Fibroblast of lung (primary cell): ENCODE measurements at regions not wholly inside any gene's neighbourhood (a gene's known extent, or its start where the extent isn't known, plus 50 kb on each side); places are given as distances from the start of the nearest gene placed in this dataset.

Experiments
- EZH2 ChIP-seq: IDR thresholded peaks from 2 replicates; pipeline ENCODE4 v1.5.1; 2012; ENCODE audit warnings: low read length, control low read depth, mild to moderate bottlenecking; ENCODE audit errors: missing control alignments
- TF ChIP-seq, protein P1 (sequence below), 2 donors: IDR thresholded peaks in 1 of 2; conservative IDR thresholded peaks in 1 of 2; 1 replicate in 1 of 2; 2 replicates in 1 of 2; pipeline ENCODE4 v1.5.1; 2011 to 2012; ENCODE audit warnings: low read length in 2 of 2, control low read depth in 1 of 2, inconsistent platforms in 1 of 2, low read depth in 1 of 2, mild to moderate bottlenecking in 1 of 2

DNA sequence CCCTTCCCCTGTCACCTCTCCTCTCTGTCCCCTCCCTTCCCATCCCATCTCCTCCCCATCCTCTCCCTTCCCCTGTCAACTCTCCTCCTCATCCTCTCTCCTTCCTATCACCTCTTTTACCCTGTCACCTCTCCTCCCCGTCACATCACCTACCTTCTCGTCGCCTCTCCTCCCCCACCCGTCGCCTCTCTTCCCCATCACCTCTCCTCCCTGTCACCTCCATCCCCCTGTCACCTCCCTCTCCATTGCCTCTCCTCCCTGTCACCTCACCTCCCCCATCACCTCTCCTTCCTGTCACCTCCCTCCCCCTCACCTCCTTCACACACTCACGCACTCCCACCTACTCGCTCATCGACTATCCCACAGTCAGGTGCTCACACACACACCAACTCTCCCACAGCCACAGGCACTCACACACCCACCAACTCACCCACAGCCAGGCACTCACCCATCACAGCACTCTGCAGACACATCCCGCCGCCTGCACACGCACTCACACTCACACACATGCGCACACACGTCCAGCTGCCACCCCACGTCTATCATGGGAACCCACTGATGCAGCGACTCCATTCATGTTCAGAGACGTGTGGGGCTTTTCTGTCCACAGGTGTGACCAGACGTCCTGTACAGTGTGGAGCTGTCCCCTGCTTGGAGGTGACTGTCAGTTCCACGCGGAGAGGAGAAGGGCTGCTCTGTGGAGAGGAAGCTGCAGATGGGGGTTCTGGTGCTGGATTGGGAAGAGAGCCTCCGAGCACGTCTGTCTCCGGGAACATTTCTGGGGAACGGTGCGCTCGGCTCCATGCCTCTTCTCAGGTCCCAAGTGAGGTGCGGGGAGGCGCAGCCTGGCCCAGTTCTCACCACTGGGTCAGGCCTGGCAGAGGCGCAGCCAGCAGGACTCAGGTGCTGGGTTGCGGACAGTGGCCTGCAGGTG is 184.3 kb downstream of the TTLL2 start:
- TF ChIP-seq, protein P1, sequence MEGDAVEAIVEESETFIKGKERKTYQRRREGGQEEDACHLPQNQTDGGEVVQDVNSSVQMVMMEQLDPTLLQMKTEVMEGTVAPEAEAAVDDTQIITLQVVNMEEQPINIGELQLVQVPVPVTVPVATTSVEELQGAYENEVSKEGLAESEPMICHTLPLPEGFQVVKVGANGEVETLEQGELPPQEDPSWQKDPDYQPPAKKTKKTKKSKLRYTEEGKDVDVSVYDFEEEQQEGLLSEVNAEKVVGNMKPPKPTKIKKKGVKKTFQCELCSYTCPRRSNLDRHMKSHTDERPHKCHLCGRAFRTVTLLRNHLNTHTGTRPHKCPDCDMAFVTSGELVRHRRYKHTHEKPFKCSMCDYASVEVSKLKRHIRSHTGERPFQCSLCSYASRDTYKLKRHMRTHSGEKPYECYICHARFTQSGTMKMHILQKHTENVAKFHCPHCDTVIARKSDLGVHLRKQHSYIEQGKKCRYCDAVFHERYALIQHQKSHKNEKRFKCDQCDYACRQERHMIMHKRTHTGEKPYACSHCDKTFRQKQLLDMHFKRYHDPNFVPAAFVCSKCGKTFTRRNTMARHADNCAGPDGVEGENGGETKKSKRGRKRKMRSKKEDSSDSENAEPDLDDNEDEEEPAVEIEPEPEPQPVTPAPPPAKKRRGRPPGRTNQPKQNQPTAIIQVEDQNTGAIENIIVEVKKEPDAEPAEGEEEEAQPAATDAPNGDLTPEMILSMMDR (conservative IDR thresholded peaks at IDR 0.05 in 1 of 2, IDR thresholded peaks at IDR 0.05 in 1 of 2; ENCODE audit: low read depth in 1 of 2, low read length in 2 of 2) = no peak
- no peak for TF ChIP-seq EZH2
